Astrocyte (in vitro differentiated cells and primary cell): ENCODE measurements at regions not wholly inside any gene's neighbourhood (a gene's known extent, or its start where the extent isn't known, plus 50 kb on each side); places are given as distances from the start of the nearest gene placed in this dataset.

Experiments
- EZH2 ChIP-seq: IDR thresholded peaks from 2 replicates; pipeline ENCODE4 v1.6.1; 2012; ENCODE audit warnings: mild to moderate bottlenecking, low read length, inconsistent platforms; ENCODE audit not compliant: insufficient read depth
- TF ChIP-seq, protein P1 (sequence below): IDR thresholded peaks from 2 replicates; pipeline ENCODE4 v1.5.1; 2011; ENCODE audit warnings: low read depth, mild to moderate bottlenecking, inconsistent platforms, low read length, moderate library complexity; ENCODE audit not compliant: insufficient read depth

DNA sequence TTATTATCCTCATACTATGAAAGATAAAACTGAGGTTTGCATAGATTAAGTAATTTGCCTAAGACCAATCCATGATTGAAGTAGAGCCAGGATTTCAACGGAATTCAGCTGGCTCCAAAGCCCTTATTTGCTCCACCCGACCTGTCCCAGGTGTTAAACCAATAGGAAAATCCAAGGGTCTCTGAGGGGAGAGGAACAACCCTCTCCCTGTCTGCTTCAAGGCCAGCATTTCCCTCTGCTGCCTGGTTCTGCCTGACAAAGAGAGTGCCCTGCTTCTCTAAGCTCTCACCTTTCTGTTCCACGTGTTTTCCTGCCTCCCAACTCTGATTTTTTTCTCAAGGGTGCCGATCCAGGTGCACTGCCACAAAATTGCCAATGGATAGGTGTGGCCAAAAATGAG is 127.4 kb downstream of the UBE2U start:
- TF ChIP-seq, protein P1, sequence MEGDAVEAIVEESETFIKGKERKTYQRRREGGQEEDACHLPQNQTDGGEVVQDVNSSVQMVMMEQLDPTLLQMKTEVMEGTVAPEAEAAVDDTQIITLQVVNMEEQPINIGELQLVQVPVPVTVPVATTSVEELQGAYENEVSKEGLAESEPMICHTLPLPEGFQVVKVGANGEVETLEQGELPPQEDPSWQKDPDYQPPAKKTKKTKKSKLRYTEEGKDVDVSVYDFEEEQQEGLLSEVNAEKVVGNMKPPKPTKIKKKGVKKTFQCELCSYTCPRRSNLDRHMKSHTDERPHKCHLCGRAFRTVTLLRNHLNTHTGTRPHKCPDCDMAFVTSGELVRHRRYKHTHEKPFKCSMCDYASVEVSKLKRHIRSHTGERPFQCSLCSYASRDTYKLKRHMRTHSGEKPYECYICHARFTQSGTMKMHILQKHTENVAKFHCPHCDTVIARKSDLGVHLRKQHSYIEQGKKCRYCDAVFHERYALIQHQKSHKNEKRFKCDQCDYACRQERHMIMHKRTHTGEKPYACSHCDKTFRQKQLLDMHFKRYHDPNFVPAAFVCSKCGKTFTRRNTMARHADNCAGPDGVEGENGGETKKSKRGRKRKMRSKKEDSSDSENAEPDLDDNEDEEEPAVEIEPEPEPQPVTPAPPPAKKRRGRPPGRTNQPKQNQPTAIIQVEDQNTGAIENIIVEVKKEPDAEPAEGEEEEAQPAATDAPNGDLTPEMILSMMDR, result no peak
- TF ChIP-seq EZH2, result no peak
